Esophagus muscularis mucosa (tissue), 3 donors: ENCODE measurements at regions not wholly inside any gene's neighbourhood (a gene's known extent, or its start where the extent isn't known, plus 50 kb on each side); places are given as distances from the start of the nearest gene placed in this dataset.

Experiments used
- CTCF ChIP-seq, 3 experiments: fragments of 200-600 bp in 2 of 3; fragments of 450-650 bp in 1 of 3; sonication (generic) in 2 of 3; IDR thresholded peaks; one replicate each; pipeline ENCODE4 v1.5.1; 2017 to 2019; ENCODE audit warnings: antibody characterized with exemption in 3 of 3, mild to moderate bottlenecking in 2 of 3, moderate library complexity in 1 of 3
- POLR2A ChIP-seq: fragments of 450-650 bp; IDR thresholded peaks from one replicate; pipeline ENCODE4 v1.6.1; 2017; ENCODE audit warnings: antibody characterized with exemption, moderate library complexity, mild to moderate bottlenecking, low read depth

GRCh38 chr14:28116716-28117115 lies 649.9 kb upstream of the FOXG1 start:
- no peak for TF ChIP-seq POLR2A
- no peak for TF ChIP-seq CTCF (IDR thresholded peaks at IDR 0.05)
